Tibial nerve (tissue), 4 donors: ENCODE measurements at regions not wholly inside any gene's neighbourhood (a gene's known extent, or its start where the extent isn't known, plus 50 kb on each side); places are given as distances from the start of the nearest gene placed in this dataset.

Experiments used
- DNase-seq, 2 donors: peaks; one replicate each; pipeline ENCODE4 v3.0.0-alpha.2; 2019; ENCODE audit warnings: low spot score in 2 of 2
- H3K27ac ChIP-seq, 4 donors: fragments of 200-600 bp; sonication (generic) in 3 of 4; one replicate each; pipeline ENCODE4 v1.5.1; 2017 to 2019; ENCODE audit warnings: mild to moderate bottlenecking in 1 of 4
- H3K27me3 ChIP-seq, 2 donors: fragments of 200-600 bp; sonication (generic) in 1 of 2; one replicate each; pipeline versions ENCODE4 v1.5.1 to v1.6.0; 2017 to 2019
- H3K36me3 ChIP-seq, 3 donors: fragments of 200-600 bp; sonication (generic); one replicate each; pipeline ENCODE4 v1.5.1; 2018 to 2019
- H3K4me1 ChIP-seq, 4 donors: fragments of 200-600 bp; sonication (generic) in 3 of 4; one replicate each; pipeline ENCODE4 v1.5.1; 2017 to 2019
- H3K4me3 ChIP-seq, 4 donors: fragments of 200-600 bp; sonication (generic) in 3 of 4; one replicate each; pipeline ENCODE4 v1.5.1; 2017 to 2019; ENCODE audit warnings: mild to moderate bottlenecking in 1 of 4, moderate library complexity in 1 of 4
- H3K9me3 ChIP-seq, 4 donors: fragments of 200-600 bp; sonication (generic) in 3 of 4; one replicate each; pipeline ENCODE4 v1.5.1; 2017 to 2019
- EP300 ChIP-seq, 2 donors: sonication (generic); formaldehyde crosslinking; IDR thresholded peaks; one replicate each; pipeline ENCODE4 v1.6.1; 2017; ENCODE audit warnings: antibody characterized with exemption in 2 of 2, mild to moderate bottlenecking in 1 of 2
- POLR2A ChIP-seq, 2 donors: fragments of 450-650 bp; IDR thresholded peaks; one replicate each; pipeline ENCODE4 v1.6.1; 2017; ENCODE audit warnings: antibody characterized with exemption in 2 of 2, mild to moderate bottlenecking in 2 of 2, moderate library complexity in 2 of 2
- WGBS, 2 donors: methylation state at CpG; one replicate each; pipeline ENCODE4 v1.1.5; 2018; 5-methylcytosine and 5-hydroxymethylcytosine counted together
- TF ChIP-seq, protein P1 (sequence below), 5 experiments: fragments of 200-600 bp in 3 of 5; fragments of 450-650 bp in 2 of 5; sonication (generic) in 3 of 5; IDR thresholded peaks; one replicate each; pipeline ENCODE4 v1.5.1; 2016 to 2019; ENCODE audit warnings: antibody characterized with exemption in 5 of 5, mild to moderate bottlenecking in 3 of 5, moderate library complexity in 2 of 5

DNA sequence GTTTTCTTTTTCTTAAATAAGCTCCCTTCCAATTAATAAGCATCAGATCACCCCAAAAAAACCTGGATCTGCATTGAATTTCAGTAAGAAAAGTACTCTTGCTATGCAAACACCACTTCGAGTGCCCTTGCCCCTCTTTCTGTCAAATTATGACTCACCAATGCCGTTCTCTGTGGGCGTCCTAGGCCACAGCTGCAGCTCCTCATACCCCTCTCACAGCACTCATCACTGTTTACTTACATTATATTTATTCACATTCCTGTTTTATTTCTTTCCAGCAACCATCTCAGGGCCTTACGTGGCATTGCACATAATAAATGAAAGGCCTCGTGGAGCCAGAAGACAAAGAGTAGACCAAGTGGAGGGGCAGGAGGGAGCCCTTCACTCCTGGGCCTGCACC, 99.1 kb upstream of the CTTNBP2NL start:
- 86 to 88% methylated on average over 5 of the region's 5 CpGs for WGBS, 2 donors
- no peak for DNase-seq
- no peak for TF ChIP-seq POLR2A (IDR thresholded peaks at IDR 0.05)
- no peak for TF ChIP-seq EP300 (IDR thresholded peaks at IDR 0.05)
- TF ChIP-seq, protein P1, sequence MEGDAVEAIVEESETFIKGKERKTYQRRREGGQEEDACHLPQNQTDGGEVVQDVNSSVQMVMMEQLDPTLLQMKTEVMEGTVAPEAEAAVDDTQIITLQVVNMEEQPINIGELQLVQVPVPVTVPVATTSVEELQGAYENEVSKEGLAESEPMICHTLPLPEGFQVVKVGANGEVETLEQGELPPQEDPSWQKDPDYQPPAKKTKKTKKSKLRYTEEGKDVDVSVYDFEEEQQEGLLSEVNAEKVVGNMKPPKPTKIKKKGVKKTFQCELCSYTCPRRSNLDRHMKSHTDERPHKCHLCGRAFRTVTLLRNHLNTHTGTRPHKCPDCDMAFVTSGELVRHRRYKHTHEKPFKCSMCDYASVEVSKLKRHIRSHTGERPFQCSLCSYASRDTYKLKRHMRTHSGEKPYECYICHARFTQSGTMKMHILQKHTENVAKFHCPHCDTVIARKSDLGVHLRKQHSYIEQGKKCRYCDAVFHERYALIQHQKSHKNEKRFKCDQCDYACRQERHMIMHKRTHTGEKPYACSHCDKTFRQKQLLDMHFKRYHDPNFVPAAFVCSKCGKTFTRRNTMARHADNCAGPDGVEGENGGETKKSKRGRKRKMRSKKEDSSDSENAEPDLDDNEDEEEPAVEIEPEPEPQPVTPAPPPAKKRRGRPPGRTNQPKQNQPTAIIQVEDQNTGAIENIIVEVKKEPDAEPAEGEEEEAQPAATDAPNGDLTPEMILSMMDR (IDR thresholded peaks at IDR 0.05), result no peak

DNA sequence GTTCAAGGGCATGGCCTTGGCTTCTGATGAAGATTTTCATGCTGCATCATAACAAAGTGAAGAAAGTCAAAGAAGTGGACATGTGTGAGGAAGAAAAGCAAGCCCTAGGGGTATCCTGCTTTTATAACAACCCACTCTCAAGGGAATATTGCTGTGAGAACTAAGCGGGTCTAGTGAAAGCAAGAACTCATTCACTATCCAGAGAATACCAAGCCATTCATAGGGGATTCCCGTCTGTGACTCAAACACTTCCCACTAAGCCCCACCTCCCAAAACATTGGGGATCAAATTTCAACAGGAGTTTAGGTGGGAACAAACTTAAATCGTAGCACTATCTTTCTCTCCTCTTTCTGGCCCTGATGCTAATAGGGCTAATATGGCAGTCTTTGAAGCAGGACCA, 98.5 kb upstream of the CTTNBP2NL start:
- H3K9me3 ChIP-seq, result peaks cover 0 to 24% (median 2%) of the 10 kb centered on the region in 4 donors
- no peak overlapping the region for H3K4me3 ChIP-seq
- 36 to 48% methylated on average over 3 of the region's 3 CpGs for WGBS, 2 donors
- no peak for TF ChIP-seq EP300 (IDR thresholded peaks at IDR 0.05)
- TF ChIP-seq, protein P1 (IDR thresholded peaks at IDR 0.05), result no peak
- TF ChIP-seq POLR2A (IDR thresholded peaks at IDR 0.05), result no peak
- H3K27me3 ChIP-seq, result no peaks in the 10 kb centered on the region
- H3K27ac ChIP-seq, result no peak overlapping the region
- H3K36me3 ChIP-seq, result no peaks in the 10 kb centered on the region
- H3K4me1 ChIP-seq, result no peaks in the 10 kb centered on the region
- DNase-seq, result no peak

More for the DNA sequence above, 99.1 kb upstream of the CTTNBP2NL start:
- H3K27ac ChIP-seq, result no peak overlapping the region
- H3K36me3 ChIP-seq, result no peaks in the 10 kb centered on the region
- H3K27me3 ChIP-seq, result no peaks in the 10 kb centered on the region
- H3K9me3 ChIP-seq, result peaks cover 0 to 24% (median 2%) of the 10 kb centered on the region in 4 donors
- H3K4me1 ChIP-seq, result no peaks in the 10 kb centered on the region
- no peak overlapping the region for H3K4me3 ChIP-seq

DNA sequence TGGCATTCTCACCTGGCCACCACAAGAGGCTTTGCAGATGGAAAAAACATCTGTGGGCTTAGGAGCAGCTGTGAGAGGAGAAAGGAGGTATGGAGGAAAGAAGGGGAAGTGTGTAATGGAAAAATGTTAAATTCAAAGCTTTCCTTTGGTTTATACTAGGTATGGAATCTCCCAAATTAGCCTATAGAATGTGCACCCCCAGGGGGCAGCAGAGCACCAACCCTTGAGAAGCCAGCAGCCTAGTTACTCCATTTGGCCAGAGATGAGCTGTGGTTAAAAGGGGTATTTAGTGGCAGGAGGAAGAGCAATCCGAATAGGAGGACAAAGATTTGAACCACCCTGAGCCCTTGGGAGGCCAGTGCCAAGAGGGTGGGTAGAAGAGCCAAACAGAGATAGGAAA, 97.5 kb upstream of the CTTNBP2NL start:
- no peak overlapping the region for H3K27ac ChIP-seq
- peak; percentile 23 to 38 for DNase-seq
- no peaks in the 10 kb centered on the region for H3K4me1 ChIP-seq
- H3K4me3 ChIP-seq, result no peak overlapping the region
- no peaks in the 10 kb centered on the region for H3K36me3 ChIP-seq
- 15 to 41% methylated on average over 1 of the region's 1 CpG for whole genome bisulfite sequencing, 2 donors
- no peak for TF ChIP-seq POLR2A (IDR thresholded peaks at IDR 0.05)
- TF ChIP-seq, protein P1 (IDR thresholded peaks at IDR 0.05), result peak in 2 of 5 experiments; percentile 10 to 40
- H3K27me3 ChIP-seq, result no peaks in the 10 kb centered on the region
- peaks cover 0 to 24% (median 2%) of the 10 kb centered on the region in 4 donors for H3K9me3 ChIP-seq

DNA sequence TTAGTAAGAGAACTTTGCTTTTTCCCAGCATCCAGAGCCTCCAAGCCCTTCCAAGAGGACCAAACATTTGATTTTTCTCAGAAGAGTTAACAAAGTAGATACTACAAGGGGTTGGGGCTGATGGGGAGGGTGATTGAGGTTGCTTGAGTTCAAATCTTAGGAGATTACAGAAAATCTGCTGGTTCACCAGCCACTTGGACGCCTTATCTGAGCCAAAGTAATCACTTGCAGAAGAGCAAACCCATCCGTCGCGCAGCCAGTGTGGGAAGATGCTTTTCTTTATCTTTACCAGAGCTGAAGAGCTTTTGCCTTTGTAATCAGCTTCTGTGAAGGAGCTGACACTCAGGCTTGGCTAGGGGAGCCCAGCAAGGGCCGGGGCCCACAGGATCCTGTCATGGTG, 91.9 kb upstream of the CTTNBP2NL start:
- no peaks in the 10 kb centered on the region for H3K4me1 ChIP-seq
- H3K4me3 ChIP-seq, result no peak overlapping the region
- DNase-seq, result no peak
- no peaks in the 10 kb centered on the region for H3K36me3 ChIP-seq
- no peaks in the 10 kb centered on the region for H3K27me3 ChIP-seq
- H3K27ac ChIP-seq, result peak overlapping the region in 1 of 4 donors; percentile 22
- WGBS, 2 donors, result 66 to 96% methylated on average over 5 of the region's 5 CpGs
- peaks cover 0 to 4% (median 0%) of the 10 kb centered on the region in 4 donors for H3K9me3 ChIP-seq
- TF ChIP-seq POLR2A (IDR thresholded peaks at IDR 0.05) (no peak), EP300 (IDR thresholded peaks at IDR 0.05) (no peak)
- TF ChIP-seq, protein P1 (IDR thresholded peaks at IDR 0.05), result no peak

DNA sequence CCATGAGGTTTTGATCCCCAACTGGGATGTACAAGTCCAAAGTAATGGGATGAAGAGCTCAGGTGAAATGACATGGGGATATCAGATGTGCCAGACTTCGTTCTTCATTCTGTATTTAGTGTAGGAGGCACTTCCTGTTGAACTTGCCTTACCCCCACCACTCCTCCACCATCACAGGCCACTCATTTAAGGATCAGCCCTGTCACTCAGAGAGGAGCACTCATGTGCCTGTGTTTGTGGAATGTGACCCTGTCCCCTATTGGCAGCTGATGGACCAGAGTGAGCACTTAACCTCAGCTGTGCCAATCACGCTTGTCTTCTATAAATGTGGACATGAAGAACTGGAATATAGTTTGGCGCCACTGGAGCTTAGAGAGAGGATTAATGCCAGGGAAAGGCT, 91.4 kb upstream of the CTTNBP2NL start:
- H3K4me3 ChIP-seq, result no peak overlapping the region
- H3K36me3 ChIP-seq, result no peaks in the 10 kb centered on the region
- DNase-seq, result no peak
- no peak overlapping the region for H3K27ac ChIP-seq
- H3K9me3 ChIP-seq, result no peaks in the 10 kb centered on the region
- 48 to 67% methylated on average over 3 of the region's 3 CpGs for WGBS, 2 donors
- TF ChIP-seq EP300 (IDR thresholded peaks at IDR 0.05) (no peak), POLR2A (IDR thresholded peaks at IDR 0.05) (no peak)
- TF ChIP-seq, protein P1 (IDR thresholded peaks at IDR 0.05), result no peak
- H3K27me3 ChIP-seq, result no peaks in the 10 kb centered on the region
- no peaks in the 10 kb centered on the region for H3K4me1 ChIP-seq
